ENCODE measurements at regions not wholly inside any gene's neighbourhood (a gene's known extent, or its start where the extent isn't known, plus 50 kb on each side); places are given as distances from the start of the nearest gene placed in this dataset.

- TF ChIP-seq CTCF (IDR thresholded peaks at IDR 0.05; ENCODE audit: low read depth, low read length) (no peak), MAX (IDR thresholded peaks at IDR 0.05; ENCODE audit: low read depth, low read length) (no peak), MYC (IDR thresholded peaks at IDR 0.05; ENCODE audit: low read depth, low read length) (no peak), POLR2A (IDR thresholded peaks at IDR 0.05; ENCODE audit: extremely low read depth, insufficient read length) (no peak)
- H3K4me3 ChIP-seq (ENCODE audit: low read depth, low read length) = no peak overlapping the region
- DNase-seq (ENCODE audit: low read depth) = no peak
These were observed 100.9 kb downstream of the AASDHPPT start for GRCh38 chr11:106178361-106178760.

- no peak for TF ChIP-seq MYC (IDR thresholded peaks at IDR 0.05; ENCODE audit: low read depth, low read length)
- TF ChIP-seq POLR2A (IDR thresholded peaks at IDR 0.05; ENCODE audit: extremely low read depth, insufficient read length) = no peak
- no peak for TF ChIP-seq MAX (IDR thresholded peaks at IDR 0.05; ENCODE audit: low read depth, low read length)
- TF ChIP-seq CTCF (IDR thresholded peaks at IDR 0.05; ENCODE audit: low read depth, low read length) = no peak
- no peak for DNase-seq (ENCODE audit: low read depth)
- H3K4me3 ChIP-seq (ENCODE audit: low read depth, low read length) = no peak overlapping the region
These were observed 101.6 kb downstream of the AASDHPPT start for GRCh38 chr11:106179048-106179447.

GRCh38 chr11:106186630-106187029 is 109.2 kb downstream of the AASDHPPT start:
- DNase-seq (ENCODE audit: low read depth) = no peak
- no peak overlapping the region for H3K4me3 ChIP-seq (ENCODE audit: low read depth, low read length)
- TF ChIP-seq MYC (IDR thresholded peaks at IDR 0.05; ENCODE audit: low read depth, low read length) (no peak), MAX (IDR thresholded peaks at IDR 0.05; ENCODE audit: low read depth, low read length) (no peak), POLR2A (IDR thresholded peaks at IDR 0.05; ENCODE audit: extremely low read depth, insufficient read length) (no peak), CTCF (IDR thresholded peaks at IDR 0.05; ENCODE audit: low read depth, low read length) (no peak)

- no peak overlapping the region for H3K4me3 ChIP-seq (ENCODE audit: low read depth, low read length)
- TF ChIP-seq MYC (IDR thresholded peaks at IDR 0.05; ENCODE audit: low read depth, low read length) (no peak), MAX (IDR thresholded peaks at IDR 0.05; ENCODE audit: low read depth, low read length) (no peak), POLR2A (IDR thresholded peaks at IDR 0.05; ENCODE audit: extremely low read depth, insufficient read length) (no peak), CTCF (IDR thresholded peaks at IDR 0.05; ENCODE audit: low read depth, low read length) (no peak)
- no peak for DNase-seq (ENCODE audit: low read depth)
These were observed 110.5 kb downstream of the AASDHPPT start for GRCh38 chr11:106187860-106188456.

GRCh38 chr11:106193956-106194355 is 116.5 kb downstream of the AASDHPPT start:
- no peak overlapping the region for H3K4me3 ChIP-seq (ENCODE audit: low read depth, low read length)
- DNase-seq (ENCODE audit: low read depth) = no peak
- TF ChIP-seq MYC (IDR thresholded peaks at IDR 0.05; ENCODE audit: low read depth, low read length) = no peak
- no peak for TF ChIP-seq MAX (IDR thresholded peaks at IDR 0.05; ENCODE audit: low read depth, low read length)
- no peak for TF ChIP-seq CTCF (IDR thresholded peaks at IDR 0.05; ENCODE audit: low read depth, low read length)
- no peak for TF ChIP-seq POLR2A (IDR thresholded peaks at IDR 0.05; ENCODE audit: extremely low read depth, insufficient read length)
